Jurkat, Clone E6-1 (cell line): ENCODE measurements at regions not wholly inside any gene's neighbourhood (a gene's known extent, or its start where the extent isn't known, plus 50 kb on each side); places are given as distances from the start of the nearest gene placed in this dataset.
"Not testable (repeated sequence)": the region's sequence is repeated elsewhere in the genome, so short reads cannot be mapped to it uniquely, and the experiment has no call there.

Source experiments
- DNase-seq: peaks from one replicate; pipeline ENCODE4 v3.0.0-alpha.2; 2011; ENCODE audit warnings: low read depth, low spot score
- H3K4me3 ChIP-seq: 2 replicates; pipeline ENCODE4 v1.5.1; 2011; ENCODE audit warnings: mild to moderate bottlenecking, low read length, control low read depth, moderate library complexity

GRCh38 chr5:3110371-3110770, 358.9 kb upstream of the IRX2 start:
- no peak for DNase-seq
- H3K4me3 ChIP-seq, result no peak overlapping the region

DNA sequence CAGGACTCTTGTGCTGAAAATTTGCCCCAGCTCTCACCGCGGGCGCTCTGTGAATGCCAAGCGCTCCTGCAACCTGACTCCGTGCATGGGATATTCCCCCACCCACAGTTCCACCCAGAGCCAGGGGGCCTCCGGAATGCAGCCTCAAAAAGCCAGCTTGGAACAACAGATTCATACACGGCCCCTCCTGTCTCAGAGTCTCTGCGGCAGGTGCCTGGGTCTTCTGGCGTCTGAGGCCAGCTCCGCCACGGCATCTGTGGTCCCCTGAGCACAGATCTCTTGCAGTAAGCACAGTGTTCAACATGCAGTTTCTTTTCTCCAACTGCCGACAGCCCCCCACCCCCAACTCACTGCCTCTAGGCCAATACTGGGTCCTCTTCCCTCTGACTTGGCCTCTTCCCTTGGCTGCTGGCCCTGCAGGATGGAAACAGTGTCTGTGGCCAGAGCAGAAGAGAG, 355.7 kb upstream of the IRX2 start:
- DNase-seq, result no peak
- no peak overlapping the region for H3K4me3 ChIP-seq

GRCh38 chr5:3105581-3105980, 354.1 kb upstream of the IRX2 start:
- no peak overlapping the region for H3K4me3 ChIP-seq
- DNase-seq, result no peak

- H3K4me3 ChIP-seq, result no peak overlapping the region
- DNase-seq, result no peak
Measured at GRCh38 chr5:3105172-3105571, 353.7 kb upstream of the IRX2 start.

DNA sequence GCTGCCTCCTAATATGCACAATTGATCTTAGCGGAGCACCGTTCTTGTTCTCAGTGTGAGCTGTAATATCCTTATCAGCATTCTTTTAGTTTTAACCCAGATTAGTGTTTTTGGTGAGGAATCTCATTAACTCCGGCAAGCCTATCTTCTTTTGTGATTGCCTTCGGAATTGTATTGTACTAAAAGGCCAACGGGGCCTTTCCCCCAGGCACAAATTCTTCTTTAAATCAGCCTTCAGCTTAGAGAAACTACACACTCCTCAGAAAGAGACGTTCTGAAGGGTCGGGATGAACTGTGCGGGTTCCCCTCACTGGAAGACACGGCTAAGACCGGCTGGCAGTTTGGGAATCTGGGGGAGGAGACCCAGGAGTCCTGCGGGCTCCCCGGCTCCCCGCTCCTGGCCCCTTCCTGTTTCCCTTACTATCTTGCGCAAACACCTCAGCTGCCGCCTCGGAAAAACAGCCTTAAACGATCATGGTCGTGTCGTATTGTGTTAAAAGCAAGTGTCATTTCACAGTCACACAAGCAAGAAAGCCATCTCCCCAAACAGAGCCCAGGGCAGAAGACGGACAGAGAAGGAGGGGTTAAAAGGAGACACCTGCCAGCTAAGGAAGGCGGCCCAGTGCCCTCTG, 353.1 kb upstream of the IRX2 start:
- no peak overlapping the region for H3K4me3 ChIP-seq
- DNase-seq, result no peak

DNA sequence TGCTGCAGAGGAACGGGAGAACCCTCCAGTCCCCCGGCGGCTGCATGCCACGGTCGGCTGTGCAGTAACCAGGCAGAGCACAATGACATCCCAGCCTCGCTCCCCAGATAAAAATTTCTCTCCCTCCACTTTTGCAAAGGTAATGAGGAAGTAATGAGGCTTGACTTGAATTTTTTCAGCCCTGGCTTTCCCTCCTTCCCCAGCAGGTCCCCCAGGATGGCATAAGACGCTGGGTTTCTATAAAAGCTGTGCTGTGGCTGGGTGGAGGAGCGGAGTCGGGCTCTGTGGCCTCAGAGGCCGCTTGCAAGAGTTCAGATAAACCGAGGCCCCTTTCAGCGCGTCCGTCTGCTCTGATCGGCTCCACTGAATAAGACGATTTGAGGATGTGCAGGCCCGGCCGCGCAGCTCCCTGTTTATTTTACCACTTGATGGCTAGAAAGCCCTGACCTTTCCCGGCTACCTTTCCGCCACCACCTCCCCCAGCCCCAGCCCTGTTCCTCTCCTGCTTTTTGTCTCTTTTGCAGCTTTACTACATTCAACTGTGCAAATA, 351.9 kb upstream of the IRX2 start:
- H3K4me3 ChIP-seq, result no peak overlapping the region
- no peak for DNase-seq

DNA sequence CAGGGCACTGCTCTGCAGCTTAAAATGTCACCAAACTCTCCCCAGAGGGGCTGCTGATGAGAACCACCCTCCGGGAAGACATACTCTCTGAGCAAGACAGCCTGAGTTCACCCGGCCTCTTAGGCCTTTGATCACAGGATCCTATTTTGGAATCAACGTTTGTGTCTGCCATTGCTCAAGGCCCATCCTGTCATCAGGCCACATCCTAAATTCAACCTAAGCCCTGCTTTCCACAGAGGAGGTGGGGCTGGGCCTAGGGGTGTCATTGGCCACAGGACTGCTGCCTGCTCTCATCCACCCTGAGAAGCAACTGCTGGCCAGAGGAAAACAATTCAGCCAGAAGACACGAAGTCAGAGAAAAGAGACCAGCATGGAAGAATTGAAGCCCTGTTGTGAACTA, 351.1 kb upstream of the IRX2 start:
- H3K4me3 ChIP-seq, result no peak overlapping the region
- DNase-seq, result no peak

- H3K4me3 ChIP-seq, result no peak overlapping the region
- no peak for DNase-seq
Measured at GRCh38 chr5:3101561-3101960, 350.1 kb upstream of the IRX2 start.

GRCh38 chr5:3100921-3101551, 349.6 kb upstream of the IRX2 start:
- no peak overlapping the region for H3K4me3 ChIP-seq
- DNase-seq, result no peak

GRCh38 chr5:3099954-3100353, 348.5 kb upstream of the IRX2 start:
- H3K4me3 ChIP-seq, result no peak overlapping the region
- DNase-seq, result no peak

GRCh38 chr5:3099526-3099925, 348.0 kb upstream of the IRX2 start:
- no peak overlapping the region for H3K4me3 ChIP-seq
- no peak for DNase-seq

GRCh38 chr5:3098821-3099220, 347.3 kb upstream of the IRX2 start:
- peak; percentile 77 for DNase-seq
- H3K4me3 ChIP-seq, result no peak overlapping the region

- peak overlapping the region; percentile 16 for H3K4me3 ChIP-seq
- DNase-seq, result peak; percentile 71
Measured at GRCh38 chr5:3092664-3093063, 341.2 kb upstream of the IRX2 start.

- H3K4me3 ChIP-seq, result peak overlapping the region; percentile 16
- DNase-seq, result peak; percentile 35
Measured at GRCh38 chr5:3092211-3092610, 340.7 kb upstream of the IRX2 start.

GRCh38 chr5:3091040-3091774, 339.7 kb upstream of the IRX2 start:
- H3K4me3 ChIP-seq, result no peak overlapping the region
- peak; percentile 69 for DNase-seq

- not testable (repeated sequence) for H3K4me3 ChIP-seq
- peak; percentile 73 for DNase-seq
Measured at GRCh38 chr5:3090305-3090704, 338.8 kb upstream of the IRX2 start.

GRCh38 chr5:3080366-3080765, 328.9 kb upstream of the IRX2 start:
- H3K4me3 ChIP-seq, result no peak overlapping the region
- DNase-seq, result no peak

DNA sequence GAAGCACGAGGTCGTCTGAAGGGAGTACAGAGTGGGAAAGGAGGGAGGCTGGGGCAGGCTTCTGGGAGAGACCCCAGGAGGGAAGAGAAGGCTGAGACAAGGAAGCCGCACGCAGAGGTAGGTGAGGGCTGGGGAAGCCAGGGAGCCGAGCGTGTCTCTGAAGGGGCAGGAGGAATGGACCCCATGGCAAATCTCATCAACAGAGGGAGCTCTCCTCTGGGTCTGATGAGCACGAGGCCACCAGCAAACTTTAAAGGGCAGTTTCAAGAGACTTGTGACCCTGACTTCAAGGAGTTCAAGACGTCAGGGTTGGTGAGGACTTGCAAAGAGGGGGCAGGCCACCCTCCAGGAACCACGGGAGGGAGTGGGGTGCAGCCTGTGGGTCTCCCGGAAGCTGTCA, 326.2 kb upstream of the IRX2 start:
- H3K4me3 ChIP-seq, result no peak overlapping the region
- no peak for DNase-seq

- DNase-seq, result no peak
- H3K4me3 ChIP-seq, result no peak overlapping the region
Measured at GRCh38 chr5:3075309-3075708, 323.8 kb upstream of the IRX2 start.

- no peak for DNase-seq
- H3K4me3 ChIP-seq, result no peak overlapping the region
Measured at GRCh38 chr5:3068401-3068800, 316.9 kb upstream of the IRX2 start.
